ENCODE measurements at regions not wholly inside any gene's neighbourhood (a gene's known extent, or its start where the extent isn't known, plus 50 kb on each side); places are given as distances from the start of the nearest gene placed in this dataset.

- TF ChIP-seq EZH2 (IDR thresholded peaks at IDR 0.05; ENCODE audit: insufficient read depth, poor library complexity, severe bottlenecking) (no peak), EZH2phosphoT487 (IDR thresholded peaks at IDR 0.05; ENCODE audit: insufficient read depth, low read depth) (no peak)
These were observed 82.5 kb downstream of the EDN3 start for GRCh38 chr20:59382907-59383306.
